SK-N-MC (cell line): ENCODE measurements at regions not wholly inside any gene's neighbourhood (a gene's known extent, or its start where the extent isn't known, plus 50 kb on each side); places are given as distances from the start of the nearest gene placed in this dataset.

Source experiments
- EZH2 ChIP-seq: fragments of 200-600 bp; sonication (generic); IDR thresholded peaks from one replicate; pipeline ENCODE4 v1.6.1; 2017; ENCODE audit warnings: antibody characterized with exemption
- FOXP2 ChIP-seq: optimal IDR thresholded peaks from 2 replicates; pipeline ENCODE3; 2011; ENCODE audit warnings: mild to moderate bottlenecking, moderate library complexity; ENCODE audit not compliant: insufficient read depth; ENCODE audit errors: extremely low read length, control extremely low read depth
- POLR2AphosphoS5 ChIP-seq: IDR thresholded peaks from 2 replicates; pipeline ENCODE4 v1.6.1; 2012; ENCODE audit warnings: mild to moderate bottlenecking, low read depth, low read length, borderline replicate concordance

DNA sequence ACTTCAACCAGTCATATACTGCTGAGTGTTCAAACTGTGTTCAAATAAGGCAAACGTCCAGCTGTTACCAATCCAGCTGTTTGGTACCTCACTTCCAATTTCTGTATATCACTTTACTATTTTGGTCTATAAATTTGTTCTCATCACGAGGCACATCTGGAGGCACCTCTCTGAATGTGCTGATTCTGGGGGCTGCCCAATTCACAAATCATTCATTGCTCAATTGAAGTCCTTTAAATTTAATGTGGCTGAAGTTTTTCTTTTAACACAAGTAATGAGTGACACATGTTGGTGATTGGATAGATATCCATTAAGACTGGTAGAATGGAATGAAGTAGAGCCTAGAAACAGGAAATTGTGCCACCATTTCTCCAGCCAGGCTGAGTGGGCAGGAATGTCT lies 617.0 kb upstream of the TMEM132C start:
- no peak for TF ChIP-seq POLR2AphosphoS5
- no peak for TF ChIP-seq EZH2
- TF ChIP-seq FOXP2: no peak
